Endothelial cell of umbilical vein (primary cell): ENCODE measurements at regions not wholly inside any gene's neighbourhood (a gene's known extent, or its start where the extent isn't known, plus 50 kb on each side); places are given as distances from the start of the nearest gene placed in this dataset.

Experiments used
- CTCF ChIP-seq, 2 donors: IDR thresholded peaks; 1 replicate in 1 of 2; 2 replicates in 1 of 2; pipeline ENCODE4 v1.5.1; 2011; ENCODE audit warnings: low read length in 2 of 2, mild to moderate bottlenecking in 2 of 2, moderate library complexity in 2 of 2, control low read depth in 1 of 2, inconsistent platforms in 1 of 2, low read depth in 1 of 2; ENCODE audit not compliant: insufficient read depth in 1 of 2; ENCODE audit errors: extremely low read depth in 1 of 2
- EZH2 ChIP-seq: IDR thresholded peaks from 2 replicates; pipeline ENCODE4 v1.6.1; 2012; ENCODE audit warnings: borderline replicate concordance, low read depth, mild to moderate bottlenecking, moderate library complexity, low read length, inconsistent platforms; ENCODE audit not compliant: severe bottlenecking
- FOS ChIP-seq: IDR thresholded peaks from 2 replicates; pipeline ENCODE4 v1.6.1; 2011; ENCODE audit warnings: mild to moderate bottlenecking, low read length, moderate library complexity, borderline replicate concordance; ENCODE audit not compliant: insufficient read depth
- GATA2 ChIP-seq: IDR thresholded peaks from 2 replicates; pipeline ENCODE4 v1.7.0; 2011; ENCODE audit warnings: low read depth, mild to moderate bottlenecking, moderate library complexity, mixed read lengths, low read length; ENCODE audit not compliant: insufficient read length, insufficient read depth
- JUN ChIP-seq: IDR thresholded peaks from 2 replicates; pipeline ENCODE4 v1.6.1; 2011; ENCODE audit warnings: borderline replicate concordance, low read depth; ENCODE audit not compliant: insufficient read length, insufficient read depth
- MYC ChIP-seq: IDR thresholded peaks from one replicate; pipeline ENCODE4 v1.6.1; 2011; ENCODE audit warnings: mild to moderate bottlenecking, low read depth, low read length
- POLR2A ChIP-seq: IDR thresholded peaks from 2 replicates; pipeline ENCODE4 v1.6.1; 2012; ENCODE audit warnings: low read depth, mild to moderate bottlenecking, control low read depth, low read length
- POLR2AphosphoS5 ChIP-seq: IDR thresholded peaks from 2 replicates; pipeline ENCODE4 v1.6.1; 2012; ENCODE audit warnings: low read depth, mild to moderate bottlenecking, control low read depth, low read length, moderate library complexity; ENCODE audit not compliant: insufficient read depth
- TF ChIP-seq, protein P1 (sequence below): IDR thresholded peaks from 2 replicates; pipeline ENCODE4 v1.6.1; 2011; ENCODE audit not compliant: insufficient read depth, insufficient read length

GRCh38 chr3:24043985-24044384 is 98.9 kb downstream of the NR1D2 start:
- TF ChIP-seq CTCF (IDR thresholded peaks at IDR 0.05; ENCODE audit: extremely low read depth in 1 of 2, insufficient read depth in 1 of 2, low read depth in 1 of 2, low read length in 2 of 2) (no peak), FOS (no peak), POLR2AphosphoS5 (no peak), JUN (no peak), POLR2A (no peak), EZH2 (no peak), MYC (no peak), GATA2 (no peak)
- TF ChIP-seq, protein P1, sequence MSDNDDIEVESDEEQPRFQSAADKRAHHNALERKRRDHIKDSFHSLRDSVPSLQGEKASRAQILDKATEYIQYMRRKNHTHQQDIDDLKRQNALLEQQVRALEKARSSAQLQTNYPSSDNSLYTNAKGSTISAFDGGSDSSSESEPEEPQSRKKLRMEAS, result no peak
